GM19043 (cell line): ENCODE measurements at regions not wholly inside any gene's neighbourhood (a gene's known extent, or its start where the extent isn't known, plus 50 kb on each side); places are given as distances from the start of the nearest gene placed in this dataset.

ENCODE experiments used
- ATAC-seq: cut with Tn5 transposase; IDR thresholded peaks from one replicate; pipeline ENCODE4 v1.9.1; 2021; ENCODE audit warnings: low read depth; ENCODE audit not compliant: unreplicated experiment

DNA sequence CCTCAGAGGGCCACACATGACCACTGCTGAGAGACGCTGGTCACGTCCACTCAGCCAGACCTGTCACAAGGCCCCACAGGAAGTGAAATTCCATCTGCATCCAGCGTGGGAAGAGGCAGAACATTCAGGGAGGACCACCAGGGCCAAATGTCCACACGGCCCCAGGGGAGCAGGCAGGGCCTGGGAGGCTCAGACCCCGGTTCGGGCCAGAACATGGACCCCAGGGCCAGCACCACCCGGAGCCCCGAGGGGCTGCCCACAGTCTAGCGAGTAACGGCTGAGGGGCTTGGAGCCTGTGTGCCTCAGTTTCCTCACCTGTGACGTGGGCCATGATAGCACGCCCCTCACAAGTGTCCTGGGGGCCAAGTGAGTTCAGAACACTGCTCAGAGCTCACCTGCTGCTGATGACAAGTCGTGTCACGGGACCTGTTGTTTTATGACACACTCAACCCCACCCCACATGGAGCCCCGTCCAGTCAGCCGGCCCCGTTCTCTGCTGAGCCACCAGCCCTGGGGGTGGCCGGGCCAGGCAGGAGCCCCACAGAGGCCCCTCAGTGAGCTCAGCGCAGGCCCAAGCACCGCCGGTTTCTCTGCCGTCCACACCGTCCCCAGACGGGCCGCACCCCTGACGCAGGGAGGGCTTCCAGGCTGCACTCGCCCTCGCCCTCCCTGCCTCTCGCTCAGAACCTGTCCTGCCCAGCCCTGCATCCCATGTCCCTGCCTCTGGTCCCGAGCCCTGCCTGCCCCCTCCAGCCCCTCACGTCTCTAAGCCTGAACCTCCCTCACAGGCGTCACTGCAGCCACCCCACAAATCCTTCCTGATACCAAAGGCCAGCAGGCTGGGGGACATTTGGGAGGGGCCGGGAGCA is 79.5 kb upstream of the GALNT9 start:
- ATAC-seq = no peak

GRCh38 chr12:132407992-132408391 is 78.6 kb upstream of the GALNT9 start:
- no peak for ATAC-seq

GRCh38 chr12:132407451-132407961 is 78.1 kb upstream of the GALNT9 start:
- no peak for ATAC-seq

DNA sequence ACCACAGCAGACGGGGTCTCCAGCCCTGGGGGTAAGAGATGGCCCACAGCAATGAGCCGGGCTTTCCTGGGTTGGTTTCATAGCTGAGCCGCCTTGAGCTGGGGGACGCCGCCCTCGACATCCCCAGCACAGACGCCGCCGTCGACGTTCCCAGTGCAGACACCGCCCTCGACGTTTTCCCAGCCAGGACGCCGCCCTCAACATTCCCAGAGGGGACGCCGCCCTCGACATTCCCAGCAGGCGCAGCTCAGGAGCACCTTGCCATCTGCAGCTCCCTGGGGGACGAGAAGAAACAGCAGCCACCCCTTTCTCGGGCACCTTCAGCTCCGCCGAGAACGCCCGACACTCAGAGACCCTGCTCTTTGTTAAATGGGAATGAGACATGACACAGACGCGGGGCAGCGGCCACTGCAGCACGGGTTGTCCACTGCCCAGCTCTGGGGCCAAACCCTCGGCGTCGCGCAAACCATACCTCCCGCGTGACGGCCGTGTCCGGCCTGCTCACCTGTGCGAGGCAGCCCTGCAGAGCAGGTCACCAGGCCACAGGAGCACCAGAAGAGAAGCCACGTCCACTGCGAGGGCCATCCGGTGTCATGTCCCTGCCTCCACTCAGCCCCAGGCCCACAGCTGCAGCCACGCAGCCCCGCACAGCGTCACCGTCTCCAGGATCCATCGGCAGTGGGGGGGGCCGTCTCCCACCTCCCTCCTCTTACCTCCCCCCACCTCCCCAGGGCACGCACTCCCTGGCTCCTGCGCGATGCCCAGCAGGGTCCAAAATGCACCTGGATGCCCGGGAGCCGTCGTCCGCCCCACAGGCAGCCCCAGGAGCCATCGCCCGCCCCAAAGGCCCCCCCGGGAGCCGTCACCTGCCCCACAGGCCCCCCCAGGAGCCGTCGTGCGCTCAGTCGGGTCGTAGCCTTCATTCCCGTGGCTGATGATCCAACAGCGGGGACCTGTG is 77.4 kb upstream of the GALNT9 start:
- no peak for ATAC-seq

- no peak for ATAC-seq
These were observed 76.4 kb upstream of the GALNT9 start for GRCh38 chr12:132405742-132406251.

DNA sequence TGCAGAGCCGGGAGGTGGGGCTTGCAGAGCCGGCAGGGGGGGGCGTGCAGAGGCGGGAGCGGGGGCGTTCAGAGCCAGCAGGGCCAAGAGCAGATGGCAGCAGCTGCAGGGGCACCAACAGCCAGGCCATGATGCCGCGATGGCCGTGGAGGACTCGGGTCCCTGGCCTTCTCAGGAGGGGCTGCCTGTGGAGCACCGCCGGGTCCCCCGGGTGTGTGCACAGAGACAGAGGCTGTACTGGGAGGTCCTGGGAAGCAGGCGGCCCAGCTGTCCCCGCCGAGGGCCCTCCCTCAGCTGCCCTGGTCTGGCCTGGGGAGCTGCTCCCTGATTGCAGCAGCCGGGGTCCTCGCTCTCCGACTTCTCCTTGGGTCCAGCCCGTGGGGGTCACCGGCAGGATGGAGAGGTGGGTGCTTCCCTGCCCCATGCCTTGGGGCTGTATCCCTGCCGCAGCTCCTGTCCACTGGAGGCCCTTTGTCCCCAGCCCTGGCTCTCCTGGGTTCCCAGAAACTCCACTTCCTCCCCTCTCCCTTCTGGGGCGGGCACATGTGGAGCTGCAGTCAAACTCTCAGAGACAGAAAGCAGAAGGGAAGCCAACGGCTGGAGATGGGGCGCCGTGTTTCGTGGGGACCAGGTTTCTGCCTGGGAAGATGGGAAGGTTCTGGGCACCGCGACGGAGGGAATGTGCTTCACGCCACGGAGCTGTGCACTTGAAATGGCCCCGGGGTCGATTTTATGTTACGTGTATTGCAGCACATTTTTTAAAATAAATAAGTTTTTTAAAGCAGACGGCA is 75.8 kb upstream of the GALNT9 start:
- no peak for ATAC-seq

- no peak for ATAC-seq
These were observed 75.1 kb upstream of the GALNT9 start for GRCh38 chr12:132404435-132404855.

DNA sequence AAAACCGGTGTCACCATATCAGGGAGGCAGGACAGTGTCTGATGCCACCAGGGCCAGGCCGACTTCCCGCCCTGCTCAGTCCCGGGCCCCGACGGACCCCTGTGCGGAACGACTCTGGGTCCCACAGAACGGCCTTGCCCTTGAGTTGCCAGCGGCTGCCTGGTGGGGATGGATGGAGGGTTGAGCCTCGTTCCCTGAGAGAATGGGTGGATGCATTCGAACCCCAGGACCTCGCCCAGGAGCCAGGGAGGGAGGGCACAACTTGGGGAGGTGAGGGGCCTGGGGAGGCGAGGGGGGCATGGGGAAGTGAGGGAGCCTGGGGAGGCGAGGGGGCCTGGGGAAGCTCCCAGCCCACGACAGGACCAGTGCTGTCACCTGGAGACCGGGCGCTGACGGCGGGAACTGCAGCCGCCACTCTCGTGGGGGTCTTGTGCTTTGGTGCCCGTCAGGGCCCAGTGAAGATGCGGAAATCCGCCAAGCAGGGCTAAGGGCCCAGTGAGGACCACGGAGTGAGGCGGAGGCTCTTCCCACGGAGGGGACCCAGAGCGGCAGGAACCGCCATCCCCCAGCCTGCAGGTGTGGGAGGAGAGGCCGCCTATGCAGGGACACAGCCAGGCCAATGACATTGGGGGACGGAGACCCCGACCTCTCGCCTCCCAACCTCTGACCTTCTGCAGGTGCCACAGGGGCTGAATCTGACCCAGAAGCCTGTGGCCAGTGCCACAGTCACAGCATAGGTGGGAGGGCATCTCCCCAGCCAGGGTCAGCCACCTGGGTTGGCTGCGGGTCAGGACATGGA is 74.4 kb upstream of the GALNT9 start:
- ATAC-seq = no peak

- no peak for ATAC-seq
These were observed 73.5 kb upstream of the GALNT9 start for GRCh38 chr12:132402831-132403416.

GRCh38 chr12:132401982-132402381 is 72.6 kb upstream of the GALNT9 start:
- no peak for ATAC-seq

DNA sequence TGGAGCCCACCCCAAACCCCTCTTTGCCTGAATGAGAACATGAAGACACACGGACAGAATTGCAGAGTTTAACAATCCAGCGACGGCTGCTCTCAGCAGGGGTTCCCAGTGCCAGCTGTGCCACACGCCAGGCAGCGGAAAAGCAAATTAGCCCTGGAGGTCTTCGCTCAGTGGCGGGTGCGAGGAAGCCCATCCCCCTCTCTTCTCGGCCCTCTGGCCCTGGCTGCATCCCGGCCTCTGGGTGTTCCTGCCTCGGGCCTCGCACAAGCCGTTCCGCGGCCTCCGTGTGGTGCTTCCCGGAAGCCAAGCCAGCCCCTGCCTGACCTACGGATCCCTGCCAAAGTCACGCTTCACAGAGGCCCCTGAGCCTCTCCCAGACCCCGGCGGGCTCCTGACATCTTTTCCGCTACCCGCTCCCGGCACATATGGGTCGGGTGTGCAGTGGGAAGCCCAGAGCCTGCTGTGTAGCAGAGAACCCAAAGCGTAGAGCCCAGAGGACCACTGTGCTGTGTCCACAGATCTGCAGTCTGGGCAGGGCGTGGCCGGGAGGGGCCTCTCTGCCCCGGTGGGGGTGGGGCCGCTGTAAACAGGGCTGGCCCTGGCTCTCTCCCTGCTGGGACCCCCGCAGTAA is 70.7 kb upstream of the GALNT9 start:
- no peak for ATAC-seq

- no peak for ATAC-seq
These were observed 70.0 kb upstream of the GALNT9 start for GRCh38 chr12:132399092-132400010.

DNA sequence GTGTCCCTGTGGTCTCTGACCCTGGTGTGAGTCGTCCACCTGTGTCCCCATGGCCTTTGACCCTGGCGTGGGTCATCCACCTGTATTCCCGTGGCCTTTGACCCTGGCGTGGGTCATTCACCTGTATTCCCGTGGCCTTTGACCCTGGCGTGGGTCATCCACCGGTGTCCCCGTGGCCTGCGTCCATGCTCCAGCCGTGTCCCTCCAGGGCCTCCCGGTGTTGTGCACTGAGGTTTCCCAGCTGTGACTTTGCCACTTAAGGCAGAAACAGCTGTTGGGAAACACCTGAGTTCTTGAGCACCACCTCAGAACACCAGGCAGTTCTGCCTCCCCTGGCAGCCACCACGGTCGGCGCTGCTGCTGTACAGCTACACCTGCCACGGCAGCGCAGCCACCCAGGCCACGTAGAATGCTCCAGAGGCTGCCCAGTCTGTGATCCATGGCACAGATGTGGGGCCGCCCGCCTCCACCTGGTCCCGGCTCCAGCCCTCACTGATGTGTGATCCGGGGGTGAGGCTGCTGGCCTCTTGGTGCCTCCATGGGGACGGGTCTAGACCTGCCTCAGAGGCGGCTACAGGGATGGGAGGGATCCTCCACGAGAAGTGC is 69.1 kb upstream of the GALNT9 start:
- no peak for ATAC-seq

DNA sequence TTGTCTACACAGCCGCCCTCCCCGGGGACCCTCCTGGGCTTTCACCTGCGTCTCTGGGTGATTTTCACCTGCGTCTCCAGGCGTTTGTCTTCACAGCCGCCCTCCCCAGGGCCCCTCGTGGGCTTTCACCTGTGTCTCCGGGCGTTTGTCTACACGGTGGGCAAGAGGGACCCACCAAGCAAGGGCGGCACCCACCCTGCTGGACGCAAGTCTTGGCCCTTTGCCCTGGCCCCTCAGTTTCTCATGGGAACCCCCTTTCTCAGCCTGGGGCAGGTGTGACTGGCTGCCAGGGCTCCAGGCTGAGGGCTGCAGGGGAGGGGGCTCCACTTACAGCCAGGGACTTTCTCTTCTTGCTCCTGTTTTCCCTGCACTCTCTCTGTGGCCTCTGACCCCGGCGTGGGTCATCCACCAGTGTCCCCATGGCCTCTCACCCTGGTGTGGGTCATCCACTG is 68.6 kb upstream of the GALNT9 start:
- no peak for ATAC-seq

GRCh38 chr12:132397152-132397933 is 68.0 kb upstream of the GALNT9 start:
- ATAC-seq = no peak

- no peak for ATAC-seq
These were observed 67.3 kb upstream of the GALNT9 start for GRCh38 chr12:132396657-132397056.
